DOHH2 (cell line): ENCODE measurements at regions not wholly inside any gene's neighbourhood (a gene's known extent, or its start where the extent isn't known, plus 50 kb on each side); places are given as distances from the start of the nearest gene placed in this dataset.

Experiments used
- H3F3A ChIP-seq: fragments of 200-600 bp; sonication (generic), shearing (Covaris generic); 2 replicates; pipeline ENCODE4 v1.6.0; 2016; ENCODE audit warnings: antibody characterized with exemption, mild to moderate bottlenecking; ENCODE audit not compliant: control insufficient read depth, insufficient read depth
- H3K27ac ChIP-seq: fragments of 200-600 bp; sonication (generic); 2 replicates; pipeline ENCODE4 v1.5.1; 2014; ENCODE audit warnings: low read depth, mild to moderate bottlenecking, low read length, moderate library complexity
- H3K27me3 ChIP-seq: fragments of 200-600 bp; sonication (generic); 2 replicates; pipeline ENCODE4 v1.6.1; 2014; ENCODE audit warnings: mild to moderate bottlenecking, low read length, mixed read lengths; ENCODE audit not compliant: control insufficient read depth
- H3K36me3 ChIP-seq: fragments of 200-600 bp; sonication (generic); 2 replicates; pipeline ENCODE4 v1.6.1; 2014; ENCODE audit warnings: mild to moderate bottlenecking, low read length, moderate library complexity, mixed read lengths; ENCODE audit not compliant: control insufficient read depth
- H3K4me1 ChIP-seq: fragments of 200-600 bp; sonication (generic); 2 replicates; pipeline ENCODE4 v1.6.1; 2014; ENCODE audit warnings: mild to moderate bottlenecking, low read length, mixed read lengths; ENCODE audit not compliant: control insufficient read depth
- H3K4me2 ChIP-seq: fragments of 200-600 bp; sonication (generic); 2 replicates; pipeline ENCODE4 v1.6.0; 2014; ENCODE audit warnings: mild to moderate bottlenecking, low read length, moderate library complexity
- H3K4me3 ChIP-seq: fragments of 200-600 bp; sonication (generic); 2 replicates; pipeline ENCODE4 v1.5.1; 2014; ENCODE audit warnings: mild to moderate bottlenecking, low read length, mixed read lengths
- H3K79me2 ChIP-seq: fragments of 200-600 bp; sonication (generic); 2 replicates; pipeline ENCODE4 v1.6.1; 2014; ENCODE audit warnings: mild to moderate bottlenecking, low read length, mixed read lengths; ENCODE audit not compliant: control insufficient read depth
- H3K9me2 ChIP-seq: fragments of 200-600 bp; sonication (generic); replicated peaks from 2 replicates; pipeline ENCODE4 v1.6.1; 2014; ENCODE audit warnings: mild to moderate bottlenecking, low read length, mixed read lengths; ENCODE audit not compliant: control insufficient read depth
- H3K9me3 ChIP-seq: fragments of 200-600 bp; sonication (generic); 2 replicates; pipeline ENCODE4 v1.6.1; 2014; ENCODE audit warnings: antibody characterized with exemption, low read length, mixed read lengths; ENCODE audit not compliant: control insufficient read depth, insufficient read depth
- H4K20me1 ChIP-seq: fragments of 200-600 bp; sonication (generic); 2 replicates; pipeline ENCODE4 v1.6.0; 2014; ENCODE audit warnings: low read depth, mild to moderate bottlenecking, antibody characterized with exemption, low read length, moderate library complexity; ENCODE audit not compliant: control insufficient read depth, insufficient read depth
- CTCF ChIP-seq: fragments of 200-600 bp; sonication (generic); IDR thresholded peaks from one replicate; pipeline ENCODE4 v1.5.1; 2014; ENCODE audit warnings: antibody characterized with exemption, mild to moderate bottlenecking, low read depth, low read length; ENCODE audit not compliant: poor library complexity, severe bottlenecking
- EZH2phosphoT487 ChIP-seq: fragments of 200-600 bp; sonication (generic); IDR thresholded peaks from 2 replicates; pipeline ENCODE4 v1.6.1; 2017; ENCODE audit warnings: borderline replicate concordance, mild to moderate bottlenecking, antibody characterized with exemption, low read length, moderate library complexity, mixed read lengths

GRCh38 chr21:23699402-23699801 is 1907.9 kb downstream of the MRPL39 start:
- Histone ChIP-seq H3K79me2 (no peaks in the 10 kb centered on the region), H3F3A (no peaks in the 10 kb centered on the region), H3K4me2 (no peak overlapping the region), H3K9me3 (peaks cover 11% of the 10 kb centered on the region; the same call in 1 of the 2 replicates), H3K4me1 (no peaks in the 10 kb centered on the region), H3K9me2 (no peaks in the 10 kb centered on the region), H3K36me3 (no peaks in the 10 kb centered on the region), H3K4me3 (no peak overlapping the region), H3K27me3 (no peaks in the 10 kb centered on the region), H3K27ac (no peak overlapping the region), H4K20me1 (no peaks in the 10 kb centered on the region)
- TF ChIP-seq EZH2phosphoT487 (no peak), CTCF (no peak)

- H3F3A ChIP-seq = no peaks in the 10 kb centered on the region
- TF ChIP-seq EZH2phosphoT487 (no peak), CTCF (no peak)
- no peaks in the 10 kb centered on the region for H3K36me3 ChIP-seq
- H3K9me2 ChIP-seq = no peaks in the 10 kb centered on the region
- H3K4me2 ChIP-seq = no peak overlapping the region
- no peaks in the 10 kb centered on the region for H3K79me2 ChIP-seq
- no peaks in the 10 kb centered on the region for H3K4me1 ChIP-seq
- peaks cover 11% of the 10 kb centered on the region; the same call in 1 of the 2 replicates for H3K9me3 ChIP-seq
- no peaks in the 10 kb centered on the region for H3K27me3 ChIP-seq
- H4K20me1 ChIP-seq = no peaks in the 10 kb centered on the region
- no peak overlapping the region for H3K4me3 ChIP-seq
- H3K27ac ChIP-seq = no peak overlapping the region
Observed at GRCh38 chr21:23698619-23699018, 1908.7 kb downstream of the MRPL39 start.

DNA sequence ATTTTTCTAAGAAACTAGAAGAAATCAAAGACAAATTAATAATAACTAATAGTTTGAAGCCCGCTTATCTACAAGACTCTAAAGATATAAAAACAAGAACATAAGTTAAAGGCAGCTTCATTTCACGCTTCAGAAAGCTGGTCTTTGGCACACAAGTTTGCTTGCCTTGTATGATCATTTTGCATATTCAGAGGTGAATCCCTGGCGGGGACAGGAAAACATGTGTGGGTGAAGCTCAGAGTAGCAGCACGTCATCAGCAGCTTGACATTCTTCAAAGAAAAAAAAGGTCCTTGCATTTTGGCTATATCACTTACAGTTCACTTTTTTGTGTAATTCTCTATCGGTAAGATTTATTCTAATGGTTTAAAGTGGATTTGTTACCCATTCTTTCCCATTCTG is 1911.8 kb downstream of the MRPL39 start:
- peaks cover 5% of the 10 kb centered on the region; the same call in 1 of the 2 replicates for H3K9me3 ChIP-seq
- H3K36me3 ChIP-seq = no peaks in the 10 kb centered on the region
- no peak overlapping the region for H3K4me3 ChIP-seq
- TF ChIP-seq CTCF = no peak
- no peak for TF ChIP-seq EZH2phosphoT487
- H3K9me2 ChIP-seq = no peaks in the 10 kb centered on the region
- no peaks in the 10 kb centered on the region for H3F3A ChIP-seq
- H3K4me1 ChIP-seq = no peaks in the 10 kb centered on the region
- H3K79me2 ChIP-seq = no peaks in the 10 kb centered on the region
- no peak overlapping the region for H3K27ac ChIP-seq
- no peaks in the 10 kb centered on the region for H3K27me3 ChIP-seq
- no peak overlapping the region for H3K4me2 ChIP-seq
- H4K20me1 ChIP-seq = no peaks in the 10 kb centered on the region

DNA sequence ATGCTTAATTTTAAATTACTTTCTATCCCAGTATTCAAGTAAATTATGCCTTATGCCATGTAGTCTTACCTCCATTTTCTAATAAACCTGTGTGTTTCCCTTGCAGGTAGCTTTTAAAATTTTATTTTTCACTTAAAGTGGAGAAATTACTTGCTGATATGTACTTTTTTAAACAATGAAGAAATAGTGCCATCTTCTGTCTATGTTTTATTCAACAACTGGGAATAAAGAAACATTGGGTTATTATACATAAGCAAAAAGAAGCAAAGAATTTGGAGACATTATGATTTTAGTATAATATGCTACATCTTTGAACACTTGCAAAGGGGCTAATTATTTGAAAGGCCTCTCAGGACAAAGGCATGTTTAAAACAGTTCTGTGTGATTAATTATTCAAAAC is 1912.9 kb downstream of the MRPL39 start:
- no peaks in the 10 kb centered on the region for H4K20me1 ChIP-seq
- H3K9me3 ChIP-seq = no peaks in the 10 kb centered on the region
- no peak overlapping the region for H3K4me2 ChIP-seq
- no peaks in the 10 kb centered on the region for H3K27me3 ChIP-seq
- H3K9me2 ChIP-seq = no peaks in the 10 kb centered on the region
- H3K4me3 ChIP-seq = no peak overlapping the region
- H3K27ac ChIP-seq = no peak overlapping the region
- TF ChIP-seq CTCF = no peak
- no peak for TF ChIP-seq EZH2phosphoT487
- H3F3A ChIP-seq = no peaks in the 10 kb centered on the region
- no peaks in the 10 kb centered on the region for H3K4me1 ChIP-seq
- no peaks in the 10 kb centered on the region for H3K36me3 ChIP-seq
- no peaks in the 10 kb centered on the region for H3K79me2 ChIP-seq
